HCT116 (cell line): ENCODE measurements at regions not wholly inside any gene's neighbourhood (a gene's known extent, or its start where the extent isn't known, plus 50 kb on each side); places are given as distances from the start of the nearest gene placed in this dataset.

Source experiments
- ATAC-seq: fragments of 200-7000 bp; cut with Tn5 transposase; 2 replicates; pipeline ENCODE4 v1.9.1; 2020; ENCODE audit warnings: mild to moderate bottlenecking, moderate library complexity
- BruUV-seq: library from RNA; stranded (reverse); fragments of 400-500 nt; replicated peaks from 2 replicates; lab custom pipeline; 2021; lab: Mats Ljungman, UMichigan
- CTCF ChIA-PET: fragments of 300-600 bp; sonication (Branson Sonifier 250); formaldehyde crosslinking; loops from one replicate; lab custom pipeline; 2021; ENCODE audit warnings: antibody characterized with exemption; lab: Charles Lee
- POLR2A ChIA-PET: fragments of 300-600, 350-600 bp; sonication (Branson Sonifier 250); formaldehyde crosslinking; loops from one replicate; lab custom pipeline; 2021; ENCODE audit warnings: antibody characterized with exemption; lab: Charles Lee
- RAD21 ChIA-PET, 2 experiments: fragments of 300-600 bp; sonication (Branson Sonifier 250); formaldehyde crosslinking; loops; one replicate each; lab custom pipeline; 2023; ENCODE audit warnings: low total read pairs in 2 of 2; ENCODE audit not compliant: uncharacterized antibody in 2 of 2, unreplicated experiment in 2 of 2, low non-redundant PET in 1 of 2; lab: Charles Lee
- DNase-seq: peaks from one replicate; pipeline ENCODE4 v3.0.0-alpha.2; 2010; ENCODE audit warnings: low read depth, low spot score
- H2AFZ ChIP-seq: fragments of 200-600 bp; shearing (Covaris generic), sonication (generic); 2 replicates; pipeline ENCODE4 v1.6.1; 2017; ENCODE audit warnings: low read depth, mixed run types, mixed read lengths, antibody characterized with exemption, low read length; ENCODE audit not compliant: poor library complexity, severe bottlenecking
- H3K27ac ChIP-seq: 2 replicates; pipeline ENCODE4 v1.5.1; 2012; ENCODE audit warnings: low read depth, low read length
- H3K27me3 ChIP-seq: fragments of 200-600 bp; sonication (generic); 2 replicates; pipeline ENCODE4 v1.6.1; 2016; ENCODE audit warnings: mixed run types, low read length, mixed read lengths; ENCODE audit not compliant: insufficient read depth
- H3K36me3 ChIP-seq, 2 experiments: fragments of 200-500 bp in 1 of 2; fragments of 200-600 bp in 1 of 2; sonication (Bioruptor generic) in 1 of 2; sonication (generic) in 1 of 2; 2 replicates each; pipeline versions ENCODE4 v1.5.1 to v1.6.1; 2014 to 2016; ENCODE audit warnings: low read length in 2 of 2, inconsistent platforms in 1 of 2, mixed read lengths in 1 of 2, mixed run types in 1 of 2; ENCODE audit not compliant: insufficient read depth in 2 of 2, control insufficient read depth in 1 of 2
- H3K4me1 ChIP-seq, 2 experiments: fragments of 200-600 bp in 1 of 2; sonication (generic) in 1 of 2; 2 replicates each; pipeline versions ENCODE4 v1.5.1 to v1.6.1; 2012 to 2017; ENCODE audit warnings: low read length in 2 of 2, inconsistent platforms in 1 of 2, mild to moderate bottlenecking in 1 of 2, mixed read lengths in 1 of 2, mixed run types in 1 of 2, moderate library complexity in 1 of 2; ENCODE audit not compliant: insufficient read depth in 2 of 2, control insufficient read depth in 1 of 2
- H3K4me2 ChIP-seq: fragments of 200-600 bp; sonication (generic); 2 replicates; pipeline ENCODE4 v1.6.1; 2017; ENCODE audit warnings: mixed run types, low read length, mixed read lengths
- H3K4me3 ChIP-seq, 2 experiments: fragments of 200-600 bp in 1 of 2; sonication (generic) in 1 of 2; replicated peaks in 1 of 2; 2 replicates each; pipeline ENCODE4 v1.5.1; 2011 to 2016; ENCODE audit warnings: low read length in 2 of 2, control low read depth in 1 of 2, low read depth in 1 of 2, mild to moderate bottlenecking in 1 of 2, mixed read lengths in 1 of 2, mixed run types in 1 of 2
- H3K79me2 ChIP-seq: fragments of 200-600 bp; sonication (generic); 2 replicates; pipeline ENCODE4 v1.6.1; 2017; ENCODE audit warnings: mild to moderate bottlenecking, mixed run types, low read length, moderate library complexity, mixed read lengths; ENCODE audit not compliant: insufficient read depth
- H3K9ac ChIP-seq: fragments of 200-600 bp; sonication (generic); 2 replicates; pipeline ENCODE4 v1.6.1; 2016; ENCODE audit warnings: low read length, mixed read lengths
- H3K9me2 ChIP-seq: fragments of 200-600 bp; sonication (generic), shearing (Covaris generic); 2 replicates; pipeline ENCODE4 v1.6.1; 2017; ENCODE audit warnings: mixed run types, mild to moderate bottlenecking, moderate library complexity; ENCODE audit not compliant: insufficient read depth
- H3K9me3 ChIP-seq, 2 experiments: fragments of 200-500 bp in 1 of 2; fragments of 200-600 bp in 1 of 2; sonication (Bioruptor generic) in 1 of 2; sonication (generic) in 1 of 2; 2 replicates each; pipeline ENCODE4 v1.6.1; 2014 to 2017; ENCODE audit warnings: low read length in 2 of 2, mixed read lengths in 2 of 2, inconsistent platforms in 1 of 2, low read depth in 1 of 2, mild to moderate bottlenecking in 1 of 2, mixed run types in 1 of 2, moderate library complexity in 1 of 2; ENCODE audit not compliant: control insufficient read depth in 1 of 2, insufficient read depth in 1 of 2
- H4K20me1 ChIP-seq: fragments of 200-600 bp; sonication (generic), shearing (Covaris generic); 2 replicates; pipeline ENCODE4 v1.6.1; 2017; ENCODE audit warnings: mixed run types, mild to moderate bottlenecking, moderate library complexity; ENCODE audit not compliant: insufficient read depth
- CBX3 ChIP-seq: IDR thresholded peaks from 2 replicates; pipeline ENCODE4 v1.6.1; 2012; ENCODE audit warnings: low read depth
- CEBPB ChIP-seq: IDR thresholded peaks from 2 replicates; pipeline ENCODE4 v1.6.1; 2012; ENCODE audit warnings: low read depth
- EZH2 ChIP-seq: fragments of 200-600 bp; sonication (generic); IDR thresholded peaks from 2 replicates; pipeline ENCODE4 v1.6.1; 2017; ENCODE audit warnings: antibody characterized with exemption, mixed run types
- EZH2phosphoT487 ChIP-seq: fragments of 200-600 bp; IDR thresholded peaks from 2 replicates; pipeline ENCODE4 v1.6.1; 2018; ENCODE audit warnings: antibody characterized with exemption, borderline replicate concordance
- FOSL1 ChIP-seq: IDR thresholded peaks from 2 replicates; pipeline ENCODE4 v1.6.1; 2012; ENCODE audit warnings: low read depth
- JUND ChIP-seq: IDR thresholded peaks from 2 replicates; pipeline ENCODE4 v1.6.1; 2012
- POLR2A ChIP-seq: IDR thresholded peaks from 2 replicates; pipeline ENCODE4 v1.7.0; 2011; ENCODE audit warnings: borderline replicate concordance; ENCODE audit not compliant: insufficient read depth, insufficient read length; ENCODE audit errors: extremely low read depth
- RAD21 ChIP-seq: IDR thresholded peaks from 2 replicates; pipeline ENCODE4 v1.6.1; 2012; ENCODE audit warnings: low read depth, mild to moderate bottlenecking
- SIN3A ChIP-seq: IDR thresholded peaks from 2 replicates; pipeline ENCODE4 v1.6.1; 2012; ENCODE audit warnings: low read depth
- SRF ChIP-seq: IDR thresholded peaks from 2 replicates; pipeline ENCODE4 v1.6.1; 2012; ENCODE audit warnings: low read depth
- TCF7L2 ChIP-seq: IDR thresholded peaks from 2 replicates; pipeline ENCODE4 v1.7.0; 2011; ENCODE audit warnings: borderline replicate concordance, inconsistent platforms; ENCODE audit not compliant: insufficient read depth, insufficient read length; ENCODE audit errors: extremely low read depth
- ZNF274 ChIP-seq: fragments of 200-500 bp; sonication (Bioruptor generic); IDR thresholded peaks from 2 replicates; pipeline ENCODE4 v1.6.1; 2014; ENCODE audit warnings: mild to moderate bottlenecking, low read depth, low read length, inconsistent platforms
- intact Hi-C: fragments of 100-400 bp; cut with micrococcal nuclease; formaldehyde crosslinking; loops from 2 replicates; pipeline ENCODE4 v1.10.0; 2022
- TF ChIP-seq, protein P1 (sequence below), 3 experiments: fragments of 200-600 bp in 1 of 3; sonication (generic) in 1 of 3; IDR thresholded peaks in 2 of 3; conservative IDR thresholded peaks in 1 of 3; 2 replicates each; pipeline ENCODE4 v1.5.1; 2012 to 2017; ENCODE audit warnings: low read depth in 2 of 3, low read length in 2 of 3, antibody characterized with exemption in 1 of 3, borderline replicate concordance in 1 of 3, control low read depth in 1 of 3, mild to moderate bottlenecking in 1 of 3, mixed read lengths in 1 of 3, mixed run types in 1 of 3, moderate library complexity in 1 of 3; ENCODE audit not compliant: insufficient read depth in 1 of 3
- TF ChIP-seq, protein P2 (sequence below): IDR thresholded peaks from 2 replicates; pipeline ENCODE4 v1.6.1; 2011; ENCODE audit warnings: mild to moderate bottlenecking, low read length, moderate library complexity; ENCODE audit not compliant: insufficient replicate concordance; ENCODE audit errors: extremely low read depth
- TF ChIP-seq, protein P3 (sequence below): IDR thresholded peaks from 2 replicates; pipeline ENCODE4 v1.6.1; 2012

DNA sequence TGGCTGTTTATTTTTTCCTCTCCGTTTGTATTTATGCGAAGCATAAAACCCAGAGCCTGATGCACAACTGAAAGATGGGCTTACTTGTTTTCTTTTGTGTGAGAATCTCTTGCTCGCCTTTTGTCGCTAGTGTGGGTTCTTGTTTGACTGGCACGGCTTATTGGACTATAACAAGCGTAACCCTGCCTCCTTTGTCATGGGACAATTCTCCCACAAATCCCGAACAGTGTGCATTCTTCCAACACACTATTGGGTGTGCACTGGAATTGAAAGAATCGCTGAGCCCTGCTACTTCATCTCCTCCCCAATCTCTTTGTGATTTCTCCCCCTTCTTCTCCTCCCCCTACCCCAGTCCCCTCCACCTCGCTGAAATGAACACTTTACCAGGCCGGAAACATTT is 110.8 kb downstream of the ZIC5 start:
- no peaks in the 10 kb centered on the region for H3K27me3 ChIP-seq
- no peak overlapping the region for H2AFZ ChIP-seq
- no peaks in the 10 kb centered on the region for H4K20me1 ChIP-seq
- H3K79me2 ChIP-seq: no peaks in the 10 kb centered on the region
- H3K4me1 ChIP-seq: no peaks in the 10 kb centered on the region
- no TSS peak for BruUV-seq
- intact Hi-C loops: no loop called here
- no peak overlapping the region for H3K27ac ChIP-seq
- ATAC-seq (no peak), DNase-seq (no peak)
- ChIA-PET RAD21 (no interaction called here), POLR2A (no interaction called here), CTCF (no interaction called here)
- no peaks in the 10 kb centered on the region for H3K9me2 ChIP-seq
- no peaks in the 10 kb centered on the region for H3K9me3 ChIP-seq
- TF ChIP-seq JUND (no peak), SRF (no peak), ZNF274 (no peak), CBX3 (no peak), POLR2A (no peak), FOSL1 (no peak), EZH2 (no peak), TCF7L2 (no peak), SIN3A (no peak), EZH2phosphoT487 (no peak), RAD21 (no peak), CEBPB (no peak)
- TF ChIP-seq, protein P1, sequence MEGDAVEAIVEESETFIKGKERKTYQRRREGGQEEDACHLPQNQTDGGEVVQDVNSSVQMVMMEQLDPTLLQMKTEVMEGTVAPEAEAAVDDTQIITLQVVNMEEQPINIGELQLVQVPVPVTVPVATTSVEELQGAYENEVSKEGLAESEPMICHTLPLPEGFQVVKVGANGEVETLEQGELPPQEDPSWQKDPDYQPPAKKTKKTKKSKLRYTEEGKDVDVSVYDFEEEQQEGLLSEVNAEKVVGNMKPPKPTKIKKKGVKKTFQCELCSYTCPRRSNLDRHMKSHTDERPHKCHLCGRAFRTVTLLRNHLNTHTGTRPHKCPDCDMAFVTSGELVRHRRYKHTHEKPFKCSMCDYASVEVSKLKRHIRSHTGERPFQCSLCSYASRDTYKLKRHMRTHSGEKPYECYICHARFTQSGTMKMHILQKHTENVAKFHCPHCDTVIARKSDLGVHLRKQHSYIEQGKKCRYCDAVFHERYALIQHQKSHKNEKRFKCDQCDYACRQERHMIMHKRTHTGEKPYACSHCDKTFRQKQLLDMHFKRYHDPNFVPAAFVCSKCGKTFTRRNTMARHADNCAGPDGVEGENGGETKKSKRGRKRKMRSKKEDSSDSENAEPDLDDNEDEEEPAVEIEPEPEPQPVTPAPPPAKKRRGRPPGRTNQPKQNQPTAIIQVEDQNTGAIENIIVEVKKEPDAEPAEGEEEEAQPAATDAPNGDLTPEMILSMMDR (IDR thresholded peaks at IDR 0.05 in 2 of 3, conservative IDR thresholded peaks at IDR 0.05 in 1 of 3; ENCODE audit: borderline replicate concordance in 1 of 3, insufficient read depth in 1 of 3, low read depth in 2 of 3, low read length in 2 of 3): no peak
- TF ChIP-seq, protein P2, sequence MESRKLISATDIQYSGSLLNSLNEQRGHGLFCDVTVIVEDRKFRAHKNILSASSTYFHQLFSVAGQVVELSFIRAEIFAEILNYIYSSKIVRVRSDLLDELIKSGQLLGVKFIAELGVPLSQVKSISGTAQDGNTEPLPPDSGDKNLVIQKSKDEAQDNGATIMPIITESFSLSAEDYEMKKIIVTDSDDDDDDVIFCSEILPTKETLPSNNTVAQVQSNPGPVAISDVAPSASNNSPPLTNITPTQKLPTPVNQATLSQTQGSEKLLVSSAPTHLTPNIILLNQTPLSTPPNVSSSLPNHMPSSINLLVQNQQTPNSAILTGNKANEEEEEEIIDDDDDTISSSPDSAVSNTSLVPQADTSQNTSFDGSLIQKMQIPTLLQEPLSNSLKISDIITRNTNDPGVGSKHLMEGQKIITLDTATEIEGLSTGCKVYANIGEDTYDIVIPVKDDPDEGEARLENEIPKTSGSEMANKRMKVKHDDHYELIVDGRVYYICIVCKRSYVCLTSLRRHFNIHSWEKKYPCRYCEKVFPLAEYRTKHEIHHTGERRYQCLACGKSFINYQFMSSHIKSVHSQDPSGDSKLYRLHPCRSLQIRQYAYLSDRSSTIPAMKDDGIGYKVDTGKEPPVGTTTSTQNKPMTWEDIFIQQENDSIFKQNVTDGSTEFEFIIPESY: no peak
- TF ChIP-seq, protein P3, sequence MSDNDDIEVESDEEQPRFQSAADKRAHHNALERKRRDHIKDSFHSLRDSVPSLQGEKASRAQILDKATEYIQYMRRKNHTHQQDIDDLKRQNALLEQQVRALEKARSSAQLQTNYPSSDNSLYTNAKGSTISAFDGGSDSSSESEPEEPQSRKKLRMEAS: no peak
- H3K36me3 ChIP-seq: no peaks in the 10 kb centered on the region
- H3K9ac ChIP-seq: no peak overlapping the region
- H3K4me2 ChIP-seq: no peak overlapping the region
- no peak overlapping the region for H3K4me3 ChIP-seq
